HFF-Myc (cell line): ENCODE measurements at regions not wholly inside any gene's neighbourhood (a gene's known extent, or its start where the extent isn't known, plus 50 kb on each side); places are given as distances from the start of the nearest gene placed in this dataset.

Experiments
- DNase-seq: peaks from one replicate; pipeline ENCODE4 v3.0.0-alpha.2; 2011; ENCODE audit warnings: low read depth; ENCODE audit errors: extremely low read depth
- H3K4me3 ChIP-seq: replicated peaks from 2 replicates; pipeline ENCODE4 v1.5.1; 2011; ENCODE audit warnings: low read depth, mild to moderate bottlenecking, control low read depth, low read length
- TF ChIP-seq, protein P1 (sequence below): IDR thresholded peaks from 2 replicates; pipeline ENCODE4 v1.5.1; 2012; ENCODE audit warnings: mild to moderate bottlenecking, low read depth, low read length, control low read depth; ENCODE audit errors: missing control alignments

- DNase-seq, result no peak
- no peak overlapping the region for H3K4me3 ChIP-seq
- TF ChIP-seq, protein P1, sequence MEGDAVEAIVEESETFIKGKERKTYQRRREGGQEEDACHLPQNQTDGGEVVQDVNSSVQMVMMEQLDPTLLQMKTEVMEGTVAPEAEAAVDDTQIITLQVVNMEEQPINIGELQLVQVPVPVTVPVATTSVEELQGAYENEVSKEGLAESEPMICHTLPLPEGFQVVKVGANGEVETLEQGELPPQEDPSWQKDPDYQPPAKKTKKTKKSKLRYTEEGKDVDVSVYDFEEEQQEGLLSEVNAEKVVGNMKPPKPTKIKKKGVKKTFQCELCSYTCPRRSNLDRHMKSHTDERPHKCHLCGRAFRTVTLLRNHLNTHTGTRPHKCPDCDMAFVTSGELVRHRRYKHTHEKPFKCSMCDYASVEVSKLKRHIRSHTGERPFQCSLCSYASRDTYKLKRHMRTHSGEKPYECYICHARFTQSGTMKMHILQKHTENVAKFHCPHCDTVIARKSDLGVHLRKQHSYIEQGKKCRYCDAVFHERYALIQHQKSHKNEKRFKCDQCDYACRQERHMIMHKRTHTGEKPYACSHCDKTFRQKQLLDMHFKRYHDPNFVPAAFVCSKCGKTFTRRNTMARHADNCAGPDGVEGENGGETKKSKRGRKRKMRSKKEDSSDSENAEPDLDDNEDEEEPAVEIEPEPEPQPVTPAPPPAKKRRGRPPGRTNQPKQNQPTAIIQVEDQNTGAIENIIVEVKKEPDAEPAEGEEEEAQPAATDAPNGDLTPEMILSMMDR, result no peak
Measured at GRCh38 chr11:111179184-111179910, 66.2 kb upstream of the POU2AF2 start.

DNA sequence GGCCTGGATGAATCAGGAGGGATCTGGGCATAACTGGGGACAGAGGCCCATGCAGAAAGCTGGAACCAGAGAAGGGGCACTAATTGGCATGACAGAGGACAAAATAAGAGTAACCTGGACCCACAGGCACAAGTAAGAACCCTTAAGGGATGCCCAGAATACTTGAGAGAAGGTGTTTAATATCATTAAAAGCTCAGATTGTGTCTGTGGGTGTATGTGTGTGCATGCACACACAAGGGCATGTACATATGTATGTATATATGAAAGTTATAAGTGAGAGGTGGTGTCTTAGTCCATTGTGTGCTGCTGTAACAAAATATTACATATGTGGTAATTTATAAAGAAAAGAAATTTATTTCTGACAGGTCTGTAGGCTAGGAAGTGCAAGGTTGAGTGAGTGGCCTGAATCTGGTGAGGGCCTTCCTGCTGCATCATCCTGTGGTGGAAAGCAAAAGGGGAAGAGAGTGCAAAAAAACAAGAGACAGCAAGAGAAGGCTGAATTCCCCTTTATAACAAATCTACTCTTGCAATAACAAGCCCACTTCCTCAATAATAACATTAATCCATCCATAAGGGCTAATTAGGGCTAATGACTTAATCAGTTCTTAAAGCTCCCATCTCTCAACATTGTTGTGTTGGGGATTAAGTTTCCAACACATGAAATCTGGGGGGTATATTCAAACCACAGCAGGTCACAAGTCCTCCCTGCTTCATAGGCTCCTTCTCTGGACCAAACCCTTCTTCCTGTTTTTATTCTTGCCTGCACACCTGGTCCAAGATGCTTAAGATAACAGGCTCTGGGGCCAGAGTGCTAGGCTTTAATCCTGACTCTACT, 68.3 kb upstream of the POU2AF2 start:
- no peak for DNase-seq
- no peak overlapping the region for H3K4me3 ChIP-seq
- TF ChIP-seq, protein P1, result no peak

- no peak overlapping the region for H3K4me3 ChIP-seq
- DNase-seq, result no peak
- TF ChIP-seq, protein P1, result no peak
Measured at GRCh38 chr11:111176603-111177002, 68.9 kb upstream of the POU2AF2 start.

DNA sequence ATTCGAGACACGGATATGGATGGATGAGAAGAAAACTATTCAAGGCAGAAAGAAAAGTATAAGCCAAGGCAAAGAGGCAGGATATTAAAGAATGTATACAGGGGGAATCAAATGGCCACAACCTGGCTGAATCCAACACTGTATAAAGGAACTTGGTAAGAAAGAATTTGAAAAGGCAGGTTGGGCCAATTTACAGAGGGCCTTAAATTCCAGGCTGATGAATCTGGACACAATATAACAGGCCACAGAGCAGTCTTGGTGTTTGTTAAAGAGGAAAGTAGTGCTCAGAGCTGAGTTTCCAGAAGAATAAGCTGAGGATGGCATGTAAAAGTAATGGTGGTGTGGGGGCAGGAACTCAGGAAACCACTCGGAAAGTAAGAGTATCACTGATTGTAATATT, 72.3 kb upstream of the POU2AF2 start:
- H3K4me3 ChIP-seq, result no peak overlapping the region

GRCh38 chr11:111172321-111172862, 73.1 kb upstream of the POU2AF2 start:
- no peak overlapping the region for H3K4me3 ChIP-seq
- DNase-seq, result no peak
- TF ChIP-seq, protein P1, result no peak

More for the DNA sequence above, 72.3 kb upstream of the POU2AF2 start:
- no peak for DNase-seq
- TF ChIP-seq, protein P1, result no peak

DNA sequence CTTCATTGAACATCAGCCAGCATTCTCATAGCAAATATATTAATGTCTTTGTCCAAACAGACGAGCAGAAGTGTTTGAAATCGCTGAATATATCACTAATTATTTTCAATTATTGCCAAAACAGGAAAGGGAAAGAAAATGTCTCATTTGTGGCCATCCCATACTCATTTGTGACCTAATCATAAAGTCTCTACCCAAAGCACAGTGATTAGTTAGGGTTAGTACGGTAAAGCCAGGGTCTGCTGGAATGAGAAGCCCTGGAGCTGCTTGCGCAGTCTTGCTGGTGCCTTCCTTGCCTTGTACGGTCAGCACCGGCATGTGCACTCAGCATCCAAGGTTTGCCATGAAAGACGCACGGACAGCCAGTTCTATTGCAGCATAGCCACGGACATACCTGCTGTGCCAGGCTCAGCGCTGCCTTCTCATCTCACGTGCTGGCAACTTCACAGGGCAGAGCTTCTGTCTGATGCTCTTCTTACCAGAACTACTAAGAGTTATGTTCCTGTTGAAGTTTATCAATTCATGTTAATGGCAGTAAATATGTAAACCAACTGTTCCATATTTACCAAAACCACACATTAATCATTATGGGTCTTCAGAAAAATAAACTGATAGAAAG, 74.7 kb upstream of the POU2AF2 start:
- TF ChIP-seq, protein P1, result no peak
- no peak overlapping the region for H3K4me3 ChIP-seq
- no peak for DNase-seq
